ENCODE measurements at regions not wholly inside any gene's neighbourhood (a gene's known extent, or its start where the extent isn't known, plus 50 kb on each side); places are given as distances from the start of the nearest gene placed in this dataset.

DNA sequence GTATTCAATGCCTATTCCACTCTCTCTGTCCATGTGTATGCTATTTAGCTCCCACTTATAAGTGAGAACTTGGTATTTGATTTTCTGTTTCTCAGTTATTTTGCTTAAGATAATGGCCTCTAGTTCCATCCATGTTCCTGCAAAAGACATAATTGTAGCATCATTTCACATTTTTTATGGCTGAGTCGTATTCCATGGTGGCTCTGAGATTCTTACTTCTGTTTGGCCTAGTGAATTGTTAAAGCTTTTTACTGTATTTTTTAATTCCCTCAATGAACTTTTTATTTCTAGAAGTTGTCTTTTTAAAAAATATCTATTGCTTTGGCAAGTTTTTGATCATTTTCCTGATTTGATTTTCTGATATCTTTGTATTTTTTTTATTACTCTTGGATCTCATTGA is 635.6 kb downstream of the PLA2G4A start:
- TF ChIP-seq, protein P1, sequence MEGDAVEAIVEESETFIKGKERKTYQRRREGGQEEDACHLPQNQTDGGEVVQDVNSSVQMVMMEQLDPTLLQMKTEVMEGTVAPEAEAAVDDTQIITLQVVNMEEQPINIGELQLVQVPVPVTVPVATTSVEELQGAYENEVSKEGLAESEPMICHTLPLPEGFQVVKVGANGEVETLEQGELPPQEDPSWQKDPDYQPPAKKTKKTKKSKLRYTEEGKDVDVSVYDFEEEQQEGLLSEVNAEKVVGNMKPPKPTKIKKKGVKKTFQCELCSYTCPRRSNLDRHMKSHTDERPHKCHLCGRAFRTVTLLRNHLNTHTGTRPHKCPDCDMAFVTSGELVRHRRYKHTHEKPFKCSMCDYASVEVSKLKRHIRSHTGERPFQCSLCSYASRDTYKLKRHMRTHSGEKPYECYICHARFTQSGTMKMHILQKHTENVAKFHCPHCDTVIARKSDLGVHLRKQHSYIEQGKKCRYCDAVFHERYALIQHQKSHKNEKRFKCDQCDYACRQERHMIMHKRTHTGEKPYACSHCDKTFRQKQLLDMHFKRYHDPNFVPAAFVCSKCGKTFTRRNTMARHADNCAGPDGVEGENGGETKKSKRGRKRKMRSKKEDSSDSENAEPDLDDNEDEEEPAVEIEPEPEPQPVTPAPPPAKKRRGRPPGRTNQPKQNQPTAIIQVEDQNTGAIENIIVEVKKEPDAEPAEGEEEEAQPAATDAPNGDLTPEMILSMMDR (IDR thresholded peaks at IDR 0.05) = no peak
- no peak for TF ChIP-seq ZFX (IDR thresholded peaks at IDR 0.05; ENCODE audit: borderline replicate concordance)

Data from 22Rv1 (cell line).